GM12878 (cell line): ENCODE measurements at regions not wholly inside any gene's neighbourhood (a gene's known extent, or its start where the extent isn't known, plus 50 kb on each side); places are given as distances from the start of the nearest gene placed in this dataset.

Source experiments
- ATAC-seq: fragments of 200-7000 bp; cut with Tn5 transposase; 3 replicates; pipeline ENCODE4 v1.9.1; 2020; ENCODE audit warnings: mild to moderate bottlenecking, moderate library complexity
- BruUV-seq: library from RNA; stranded (reverse); fragments of 400-500 nt; replicated peaks from 2 replicates; lab custom pipeline; 2021; lab: Mats Ljungman, UMichigan
- CTCF ChIA-PET: fragments of 300-600 bp; sonication (Branson Sonifier 250); formaldehyde crosslinking; extraction: SDS; loops from one replicate; lab custom pipeline; 2021; ENCODE audit warnings: inconsistent platforms; lab: Yijun Ruan, JAX
- POLR2A ChIA-PET: fragments of 350-600 bp; formaldehyde crosslinking; extraction: SDS; loops from one replicate; lab custom pipeline; 2021; ENCODE audit warnings: inconsistent platforms; lab: Charles Lee
- RAD21 ChIA-PET: fragments of 300-600 bp; sonication (Branson Sonifier 250); formaldehyde crosslinking; loops from one replicate; lab custom pipeline; 2023; ENCODE audit warnings: antibody characterized with exemption; ENCODE audit not compliant: unreplicated experiment; lab: Charles Lee
- SMC1A ChIA-PET: fragments of 300-600 bp; sonication (Branson Sonifier 250); formaldehyde crosslinking; loops from one replicate; lab custom pipeline; 2023; ENCODE audit not compliant: unreplicated experiment, uncharacterized antibody; lab: Charles Lee
- DNase-seq: peaks from one replicate; pipeline ENCODE4 v3.0.0-alpha.2; 2011; ENCODE audit warnings: low read depth, low spot score
- FAIRE-seq: peaks from 3 replicates; lab custom pipeline; 2011; peaks lifted over from hg19 to GRCh38; lab: Jason Lieb, UNC
- H2AFZ ChIP-seq: 2 replicates; pipeline ENCODE4 v1.6.0; 2011; ENCODE audit warnings: low read depth, low read length, control low read depth; ENCODE audit not compliant: control insufficient read depth
- H3K27ac ChIP-seq: 2 replicates; pipeline ENCODE4 v1.5.1; 2011; ENCODE audit warnings: control low read depth; ENCODE audit not compliant: control insufficient read depth, insufficient read depth
- H3K27me3 ChIP-seq, 2 experiments: replicated peaks in 1 of 2; 2 replicates each; pipeline versions ENCODE4 v1.6.0 to v1.6.1; 2011; ENCODE audit warnings: low read length in 1 of 2; ENCODE audit not compliant: control insufficient read depth in 2 of 2, insufficient read depth in 2 of 2
- H3K36me3 ChIP-seq, 2 experiments: 2 replicates each; pipeline ENCODE4 v1.5.1; 2011; ENCODE audit warnings: low read length in 1 of 2; ENCODE audit not compliant: control insufficient read depth in 2 of 2, insufficient read depth in 2 of 2
- H3K4me1 ChIP-seq: 2 replicates; pipeline ENCODE4 v1.6.1; 2011; ENCODE audit warnings: mild to moderate bottlenecking, low read length, moderate library complexity, mixed read lengths; ENCODE audit not compliant: control insufficient read depth, insufficient read depth
- H3K4me2 ChIP-seq: 2 replicates; pipeline ENCODE4 v1.6.0; 2011; ENCODE audit warnings: control low read depth; ENCODE audit not compliant: control insufficient read depth, insufficient read depth
- H3K4me3 ChIP-seq: fragments of 200-600 bp; sonication (generic); 2 replicates; pipeline ENCODE4 v1.5.1; 2016
- H3K79me2 ChIP-seq: 2 replicates; pipeline ENCODE4 v1.6.0; 2011; ENCODE audit warnings: low read length; ENCODE audit not compliant: control insufficient read depth, insufficient read depth
- H3K9ac ChIP-seq: 2 replicates; pipeline ENCODE4 v1.8.0; 2011; ENCODE audit warnings: low read length, control low read depth, mixed read lengths; ENCODE audit not compliant: control insufficient read depth, insufficient read depth
- H3K9me3 ChIP-seq: replicated peaks from 3 replicates; pipeline ENCODE4 v1.5.1; 2011; ENCODE audit warnings: mild to moderate bottlenecking, low read length; ENCODE audit not compliant: control insufficient read depth, insufficient read depth
- H4K20me1 ChIP-seq: 2 replicates; pipeline ENCODE4 v1.6.0; 2011; ENCODE audit not compliant: control insufficient read depth, insufficient read depth
- STAT3 ChIP-seq: IDR thresholded peaks from 2 replicates; pipeline ENCODE4 v1.6.1; 2011; ENCODE audit warnings: low read depth, low read length, improper control_type of control experiment
- WGBS: methylation state at CpG from one replicate; pipeline ENCODE4 v1.1.6; 2016; ENCODE audit warnings: low lambda C conversion rate; ENCODE audit not compliant: insufficient replicate concordance, insufficient coverage; ENCODE audit errors: missing lambda C conversion rate; 5-methylcytosine and 5-hydroxymethylcytosine counted together
- in situ Hi-C: fragments of 300-500 bp; cut with MboI; formaldehyde crosslinking; loops from 9 replicates; pipeline ENCODE4 v1.14.3; 2018; ENCODE audit warnings: mixed read lengths
- intact Hi-C: fragments of 100-400 bp; cut with micrococcal nuclease; formaldehyde crosslinking; loops from one replicate; pipeline ENCODE4 v1.14.2; 2022; ENCODE audit not compliant: unreplicated experiment
- TF ChIP-seq, protein P1 (sequence below): fragments of 150-350 bp; IDR thresholded peaks from 2 replicates; pipeline ENCODE4 v1.6.1; 2016; ENCODE audit warnings: low read depth, low read length
- TF ChIP-seq, protein P2 (sequence below): fragments of 450-650 bp; IDR thresholded peaks from 2 replicates; pipeline ENCODE4 v1.6.1; 2016; ENCODE audit warnings: mild to moderate bottlenecking
- TF ChIP-seq, protein P3 (sequence below): IDR thresholded peaks from 2 replicates; pipeline ENCODE4 v1.6.1; 2012; ENCODE audit warnings: low read depth, low read length, improper control_type of control experiment

DNA sequence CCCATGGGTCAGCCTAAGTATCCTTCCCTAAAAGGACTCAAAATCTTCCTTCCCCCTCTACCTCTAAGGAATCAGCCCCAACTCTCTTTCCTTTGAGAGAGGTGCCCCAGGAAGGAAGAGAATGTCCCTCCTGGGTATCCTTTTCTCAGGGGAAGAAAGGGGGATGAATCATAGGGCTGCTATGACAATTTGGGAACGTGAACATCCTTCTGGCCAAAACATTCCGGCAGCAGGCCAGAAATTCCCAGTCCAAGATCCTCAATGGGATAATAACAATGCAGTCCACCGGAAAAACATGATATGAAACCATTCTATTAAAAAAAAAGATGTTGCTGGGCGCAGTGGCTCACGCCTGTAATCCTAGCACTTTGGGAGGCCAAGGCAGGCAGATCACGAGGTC lies 50.8 kb upstream of the CACNA2D3 start:
- DNase-seq: no peak
- Histone ChIP-seq H2AFZ (no peak overlapping the region), H3K36me3 (no peaks in the 10 kb centered on the region), H3K4me1 (no peaks in the 10 kb centered on the region), H3K27me3 (no peaks in the 10 kb centered on the region; a peak in 2 of 4 replicates), H4K20me1 (no peaks in the 10 kb centered on the region)
- RAD21 ChIA-PET: no interaction called here
- SMC1A ChIA-PET: no interaction called here
- TF ChIP-seq, protein P1, sequence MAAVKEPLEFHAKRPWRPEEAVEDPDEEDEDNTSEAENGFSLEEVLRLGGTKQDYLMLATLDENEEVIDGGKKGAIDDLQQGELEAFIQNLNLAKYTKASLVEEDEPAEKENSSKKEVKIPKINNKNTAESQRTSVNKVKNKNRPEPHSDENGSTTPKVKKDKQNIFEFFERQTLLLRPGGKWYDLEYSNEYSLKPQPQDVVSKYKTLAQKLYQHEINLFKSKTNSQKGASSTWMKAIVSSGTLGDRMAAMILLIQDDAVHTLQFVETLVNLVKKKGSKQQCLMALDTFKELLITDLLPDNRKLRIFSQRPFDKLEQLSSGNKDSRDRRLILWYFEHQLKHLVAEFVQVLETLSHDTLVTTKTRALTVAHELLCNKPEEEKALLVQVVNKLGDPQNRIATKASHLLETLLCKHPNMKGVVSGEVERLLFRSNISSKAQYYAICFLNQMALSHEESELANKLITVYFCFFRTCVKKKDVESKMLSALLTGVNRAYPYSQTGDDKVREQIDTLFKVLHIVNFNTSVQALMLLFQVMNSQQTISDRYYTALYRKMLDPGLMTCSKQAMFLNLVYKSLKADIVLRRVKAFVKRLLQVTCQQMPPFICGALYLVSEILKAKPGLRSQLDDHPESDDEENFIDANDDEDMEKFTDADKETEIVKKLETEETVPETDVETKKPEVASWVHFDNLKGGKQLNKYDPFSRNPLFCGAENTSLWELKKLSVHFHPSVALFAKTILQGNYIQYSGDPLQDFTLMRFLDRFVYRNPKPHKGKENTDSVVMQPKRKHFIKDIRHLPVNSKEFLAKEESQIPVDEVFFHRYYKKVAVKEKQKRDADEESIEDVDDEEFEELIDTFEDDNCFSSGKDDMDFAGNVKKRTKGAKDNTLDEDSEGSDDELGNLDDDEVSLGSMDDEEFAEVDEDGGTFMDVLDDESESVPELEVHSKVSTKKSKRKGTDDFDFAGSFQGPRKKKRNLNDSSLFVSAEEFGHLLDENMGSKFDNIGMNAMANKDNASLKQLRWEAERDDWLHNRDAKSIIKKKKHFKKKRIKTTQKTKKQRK: no peak
- TF ChIP-seq STAT3: no peak
- TF ChIP-seq, protein P2, sequence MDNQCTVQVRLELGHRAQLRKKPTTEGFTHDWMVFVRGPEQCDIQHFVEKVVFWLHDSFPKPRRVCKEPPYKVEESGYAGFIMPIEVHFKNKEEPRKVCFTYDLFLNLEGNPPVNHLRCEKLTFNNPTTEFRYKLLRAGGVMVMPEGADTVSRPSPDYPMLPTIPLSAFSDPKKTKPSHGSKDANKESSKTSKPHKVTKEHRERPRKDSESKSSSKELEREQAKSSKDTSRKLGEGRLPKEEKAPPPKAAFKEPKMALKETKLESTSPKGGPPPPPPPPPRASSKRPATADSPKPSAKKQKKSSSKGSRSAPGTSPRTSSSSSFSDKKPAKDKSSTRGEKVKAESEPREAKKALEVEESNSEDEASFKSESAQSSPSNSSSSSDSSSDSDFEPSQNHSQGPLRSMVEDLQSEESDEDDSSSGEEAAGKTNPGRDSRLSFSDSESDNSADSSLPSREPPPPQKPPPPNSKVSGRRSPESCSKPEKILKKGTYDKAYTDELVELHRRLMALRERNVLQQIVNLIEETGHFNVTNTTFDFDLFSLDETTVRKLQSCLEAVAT: no peak
- TF ChIP-seq, protein P3, sequence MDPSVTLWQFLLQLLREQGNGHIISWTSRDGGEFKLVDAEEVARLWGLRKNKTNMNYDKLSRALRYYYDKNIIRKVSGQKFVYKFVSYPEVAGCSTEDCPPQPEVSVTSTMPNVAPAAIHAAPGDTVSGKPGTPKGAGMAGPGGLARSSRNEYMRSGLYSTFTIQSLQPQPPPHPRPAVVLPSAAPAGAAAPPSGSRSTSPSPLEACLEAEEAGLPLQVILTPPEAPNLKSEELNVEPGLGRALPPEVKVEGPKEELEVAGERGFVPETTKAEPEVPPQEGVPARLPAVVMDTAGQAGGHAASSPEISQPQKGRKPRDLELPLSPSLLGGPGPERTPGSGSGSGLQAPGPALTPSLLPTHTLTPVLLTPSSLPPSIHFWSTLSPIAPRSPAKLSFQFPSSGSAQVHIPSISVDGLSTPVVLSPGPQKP: no peak
- TF ChIP-seq, all 136 proteins: peak for 0
- H3K4me2 ChIP-seq: no peak overlapping the region
- no peak overlapping the region for H3K9ac ChIP-seq
- ATAC-seq (no peak), FAIRE-seq (no peak)
- no peak overlapping the region for H3K4me3 ChIP-seq
- H3K9me3 ChIP-seq: no peaks in the 10 kb centered on the region; the same call in 2 of the 3 replicates
- POLR2A ChIA-PET: no interaction called here
- WGBS: 32% methylated on average over 5 of the region's 6 CpGs
- CTCF ChIA-PET: no interaction called here
- in situ Hi-C loops: no loop called here
- H3K27ac ChIP-seq: no peak overlapping the region
- BruUV-seq: no TSS peak
- H3K79me2 ChIP-seq: no peaks in the 10 kb centered on the region
- intact Hi-C loops: no loop called here
